IPS DF 6.9 (cell line): ENCODE measurements at regions not wholly inside any gene's neighbourhood (a gene's known extent, or its start where the extent isn't known, plus 50 kb on each side); places are given as distances from the start of the nearest gene placed in this dataset.

Source experiments
- DNase-seq: peaks from one replicate; pipeline ENCODE4 v3.0.0-alpha.2; 2013; ENCODE audit warnings: low read depth, low spot score
- H3K27ac ChIP-seq: one replicate; pipeline ENCODE4 v1.5.1; 2013; ENCODE audit warnings: low read length, control low read depth
- H3K27me3 ChIP-seq: 2 replicates; pipeline ENCODE4 v1.6.1; 2013; ENCODE audit warnings: mild to moderate bottlenecking, low read length; ENCODE audit not compliant: control insufficient read depth, insufficient read depth
- H3K36me3 ChIP-seq: 2 replicates; pipeline ENCODE4 v1.6.1; 2013; ENCODE audit warnings: low read length; ENCODE audit not compliant: control insufficient read depth, insufficient read depth
- H3K4me1 ChIP-seq: 2 replicates; pipeline ENCODE4 v1.6.1; 2013; ENCODE audit warnings: low read length; ENCODE audit not compliant: control insufficient read depth, insufficient read depth
- H3K4me3 ChIP-seq: 2 replicates; pipeline ENCODE4 v1.5.1; 2013; ENCODE audit warnings: mild to moderate bottlenecking, low read length
- H3K9me3 ChIP-seq: 2 replicates; pipeline ENCODE4 v1.6.1; 2013; ENCODE audit warnings: low read length, inconsistent platforms; ENCODE audit not compliant: control insufficient read depth, insufficient read depth
- WGBS: extraction: QIAGEN DNeasy Blood & Tissue Kit; methylation state at CpG from one replicate; pipeline ENCODE4 v1.1.7; 2013; ENCODE audit warnings: mixed read lengths, missing lambda C conversion rate; ENCODE audit not compliant: insufficient read length, insufficient coverage; 5-methylcytosine and 5-hydroxymethylcytosine counted together

DNA sequence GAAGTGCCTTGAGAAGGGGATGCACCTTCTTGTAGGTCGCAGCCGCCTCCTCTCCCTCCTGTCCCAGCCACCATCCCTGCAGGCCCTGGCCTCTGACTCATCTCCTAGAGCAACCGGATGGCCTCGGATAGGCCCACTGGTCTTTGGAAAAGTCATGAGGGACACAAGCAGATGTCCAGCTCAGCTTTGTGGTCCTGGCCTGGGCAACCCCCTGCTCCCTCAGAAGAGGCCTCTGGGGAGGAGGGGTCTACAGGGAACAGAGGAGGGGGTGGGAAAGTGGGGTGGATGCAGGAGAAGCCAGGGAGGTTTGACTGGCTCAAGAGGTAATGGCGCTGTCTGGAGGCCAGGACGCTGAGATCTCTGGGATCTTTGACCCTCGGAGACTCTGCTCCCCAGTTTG is 259.2 kb upstream of the TLE3 start:
- no peaks in the 10 kb centered on the region; the same call in 1 of the 2 replicates for H3K4me1 ChIP-seq
- no peak overlapping the region for H3K27ac ChIP-seq
- WGBS = no CpG with 5 or more reads among the region's 7 CpGs
- no peaks in the 10 kb centered on the region for H3K9me3 ChIP-seq
- no peaks in the 10 kb centered on the region for H3K36me3 ChIP-seq
- H3K27me3 ChIP-seq = no peaks in the 10 kb centered on the region
- no peak overlapping the region for H3K4me3 ChIP-seq
- DNase-seq = no peak

- DNase-seq = no peak
- no peak overlapping the region for H3K27ac ChIP-seq
- H3K36me3 ChIP-seq = no peaks in the 10 kb centered on the region
- WGBS = no CpG with 5 or more reads among the region's 9 CpGs
- no peaks in the 10 kb centered on the region for H3K27me3 ChIP-seq
- H3K4me3 ChIP-seq = no peak overlapping the region
- H3K4me1 ChIP-seq = no peaks in the 10 kb centered on the region; the same call in 1 of the 2 replicates
- H3K9me3 ChIP-seq = no peaks in the 10 kb centered on the region
Observed at GRCh38 chr15:70356062-70356860, 258.5 kb upstream of the TLE3 start.

GRCh38 chr15:70355275-70355795 is 257.6 kb upstream of the TLE3 start:
- Histone ChIP-seq H3K4me1 (no peaks in the 10 kb centered on the region; the same call in 1 of the 2 replicates), H3K27ac (no peak overlapping the region), H3K36me3 (no peaks in the 10 kb centered on the region), H3K27me3 (no peaks in the 10 kb centered on the region), H3K9me3 (no peaks in the 10 kb centered on the region), H3K4me3 (no peak overlapping the region)
- DNase-seq = no peak
- no CpG with 5 or more reads among the region's 5 CpGs for WGBS

GRCh38 chr15:70354346-70354905 is 256.7 kb upstream of the TLE3 start:
- Histone ChIP-seq H3K36me3 (no peaks in the 10 kb centered on the region), H3K4me1 (no peaks in the 10 kb centered on the region; the same call in 1 of the 2 replicates), H3K27me3 (no peaks in the 10 kb centered on the region), H3K27ac (no peak overlapping the region), H3K4me3 (no peak overlapping the region), H3K9me3 (no peaks in the 10 kb centered on the region)
- no CpG with 5 or more reads among the region's 20 CpGs for WGBS
- no peak for DNase-seq

DNA sequence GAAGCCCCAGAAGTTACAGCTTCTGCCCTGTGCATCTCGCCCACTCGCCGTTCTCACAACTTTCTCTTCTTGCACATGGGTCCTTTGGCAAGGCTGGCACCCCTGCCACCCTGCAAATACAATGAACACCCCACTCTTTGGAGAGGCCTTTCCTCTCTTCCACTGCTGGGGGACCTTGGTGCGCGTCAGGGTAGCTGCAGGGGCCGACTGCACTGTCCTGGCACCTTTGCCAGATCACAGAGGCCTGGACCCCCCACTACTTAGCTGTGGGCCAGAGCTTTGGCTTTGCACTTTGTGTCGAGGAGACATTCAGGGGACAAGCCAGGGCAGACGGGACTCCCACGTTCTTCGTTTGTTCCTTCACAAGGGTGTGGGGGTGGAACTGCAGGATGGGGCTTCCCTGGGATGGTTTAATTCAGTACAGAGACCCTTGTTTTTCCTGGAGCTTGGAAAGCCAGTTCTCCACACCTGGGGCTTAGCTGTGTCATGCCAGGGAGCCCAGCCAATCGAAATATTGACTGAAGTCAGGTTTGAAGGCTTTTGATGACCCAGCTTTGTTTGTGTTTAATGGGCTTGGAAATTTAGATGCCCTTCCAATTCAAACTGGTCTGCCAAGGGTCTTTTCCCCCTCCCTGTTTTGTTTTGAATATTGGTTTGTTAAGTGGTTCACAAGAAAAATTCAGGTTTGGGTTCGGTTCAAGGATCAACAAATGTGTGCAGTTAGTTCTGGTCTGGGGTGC is 256.1 kb upstream of the TLE3 start:
- no peaks in the 10 kb centered on the region for H3K36me3 ChIP-seq
- no peak overlapping the region for H3K27ac ChIP-seq
- no peak overlapping the region for H3K4me3 ChIP-seq
- no peaks in the 10 kb centered on the region for H3K4me1 ChIP-seq
- no CpG with 5 or more reads among the region's 12 CpGs for WGBS
- no peak for DNase-seq
- no peaks in the 10 kb centered on the region for H3K9me3 ChIP-seq
- H3K27me3 ChIP-seq = no peaks in the 10 kb centered on the region

GRCh38 chr15:70351941-70352774 is 254.4 kb upstream of the TLE3 start:
- Histone ChIP-seq H3K36me3 (no peaks in the 10 kb centered on the region), H3K4me3 (no peak overlapping the region), H3K4me1 (no peaks in the 10 kb centered on the region), H3K27me3 (no peaks in the 10 kb centered on the region), H3K27ac (no peak overlapping the region), H3K9me3 (no peaks in the 10 kb centered on the region)
- no CpG with 5 or more reads among the region's 3 CpGs for WGBS
- no peak for DNase-seq

DNA sequence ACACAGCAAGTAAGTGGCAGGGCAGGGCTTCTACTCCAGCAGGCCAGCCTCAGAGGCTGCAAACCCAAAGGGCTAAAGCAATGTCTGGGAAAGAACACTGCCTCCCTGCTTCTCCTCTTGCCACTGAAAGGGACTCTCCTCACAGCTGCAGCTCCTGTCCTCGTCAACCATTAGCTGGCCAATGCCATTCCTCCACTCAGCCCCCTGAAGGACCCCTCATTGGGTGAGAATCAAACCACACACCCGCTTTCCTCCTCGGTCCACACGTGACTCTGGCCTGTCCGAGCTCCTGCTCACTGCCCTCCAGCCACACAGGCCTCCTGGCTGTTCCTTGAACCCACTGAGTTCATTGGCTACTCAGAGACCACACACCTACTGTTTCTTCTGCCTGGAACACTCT is 253.7 kb upstream of the TLE3 start:
- DNase-seq = no peak
- H3K4me1 ChIP-seq = no peaks in the 10 kb centered on the region
- no CpG with 5 or more reads among the region's 5 CpGs for WGBS
- H3K27me3 ChIP-seq = no peaks in the 10 kb centered on the region
- no peak overlapping the region for H3K27ac ChIP-seq
- no peak overlapping the region for H3K4me3 ChIP-seq
- no peaks in the 10 kb centered on the region for H3K9me3 ChIP-seq
- no peaks in the 10 kb centered on the region for H3K36me3 ChIP-seq

- Histone ChIP-seq H3K36me3 (no peaks in the 10 kb centered on the region), H3K4me3 (no peak overlapping the region), H3K9me3 (no peaks in the 10 kb centered on the region), H3K27ac (no peak overlapping the region), H3K4me1 (no peaks in the 10 kb centered on the region), H3K27me3 (no peaks in the 10 kb centered on the region)
- no peak for DNase-seq
- WGBS = no CpG with 5 or more reads among the region's 17 CpGs
Observed at GRCh38 chr15:70348581-70349344, 251.0 kb upstream of the TLE3 start.

- no peaks in the 10 kb centered on the region for H3K4me1 ChIP-seq
- DNase-seq = no peak
- H3K27me3 ChIP-seq = no peaks in the 10 kb centered on the region
- no peaks in the 10 kb centered on the region for H3K36me3 ChIP-seq
- H3K27ac ChIP-seq = no peak overlapping the region
- no CpG with 5 or more reads among the region's 2 CpGs for WGBS
- H3K9me3 ChIP-seq = no peaks in the 10 kb centered on the region
- H3K4me3 ChIP-seq = no peak overlapping the region
Observed at GRCh38 chr15:70348226-70348543, 250.5 kb upstream of the TLE3 start.
